Mesenchymal stem cell (in vitro differentiated cells and primary cell): ENCODE measurements at regions not wholly inside any gene's neighbourhood (a gene's known extent, or its start where the extent isn't known, plus 50 kb on each side); places are given as distances from the start of the nearest gene placed in this dataset.

ENCODE experiments used
- DNase-seq: peaks from one replicate; pipeline ENCODE4 v3.0.0-alpha.2; 2013
- H2AFZ ChIP-seq: one replicate; pipeline ENCODE4 v1.6.1; 2013; ENCODE audit warnings: low read depth, mild to moderate bottlenecking, control low read depth, inconsistent platforms, low read length, moderate library complexity
- H2AK5ac ChIP-seq: 2 replicates; pipeline ENCODE4 v1.6.1; 2013; ENCODE audit warnings: low read length, moderate library complexity, mild to moderate bottlenecking, inconsistent platforms; ENCODE audit not compliant: severe bottlenecking
- H2BK120ac ChIP-seq: one replicate; pipeline ENCODE4 v1.6.1; 2013; ENCODE audit warnings: low read depth, mild to moderate bottlenecking, inconsistent platforms, low read length, moderate library complexity
- H2BK12ac ChIP-seq, 2 experiments: one replicate each; pipeline ENCODE4 v1.6.1; 2013; ENCODE audit warnings: inconsistent platforms in 2 of 2, low read length in 2 of 2, mild to moderate bottlenecking in 2 of 2, moderate library complexity in 2 of 2, control low read depth in 1 of 2
- H2BK15ac ChIP-seq: one replicate; pipeline ENCODE4 v1.6.1; 2013; ENCODE audit warnings: mild to moderate bottlenecking, low read depth, inconsistent platforms; ENCODE audit not compliant: poor library complexity, severe bottlenecking
- H2BK5ac ChIP-seq: 2 replicates; pipeline ENCODE4 v1.6.1; 2013; ENCODE audit warnings: low read depth, mild to moderate bottlenecking, low read length, control low read depth, inconsistent platforms; ENCODE audit not compliant: poor library complexity, severe bottlenecking
- H3K14ac ChIP-seq, 2 experiments: one replicate each; pipeline ENCODE4 v1.6.1; 2013; ENCODE audit warnings: inconsistent platforms in 2 of 2, low read length in 2 of 2, control low read depth in 1 of 2, mild to moderate bottlenecking in 1 of 2, moderate library complexity in 1 of 2
- H3K18ac ChIP-seq, 2 experiments: one replicate each; pipeline ENCODE4 v1.6.1; 2013; ENCODE audit warnings: inconsistent platforms in 2 of 2, low read length in 2 of 2, control low read depth in 1 of 2, low read depth in 1 of 2, mild to moderate bottlenecking in 1 of 2
- H3K23ac ChIP-seq, 2 experiments: one replicate each; pipeline ENCODE4 v1.6.1; 2013; ENCODE audit warnings: inconsistent platforms in 2 of 2, low read length in 2 of 2, mild to moderate bottlenecking in 2 of 2, moderate library complexity in 2 of 2, control low read depth in 1 of 2
- H3K27ac ChIP-seq: 2 replicates; pipeline ENCODE4 v1.5.1; 2013; ENCODE audit warnings: mild to moderate bottlenecking, moderate library complexity, low read length, control low read depth, inconsistent platforms; ENCODE audit not compliant: poor library complexity, severe bottlenecking
- H3K27me3 ChIP-seq, 2 experiments: 2 replicates each; pipeline versions ENCODE4 v1.6.1 to v1.7.0; 2013; ENCODE audit warnings: low read length in 2 of 2, mild to moderate bottlenecking in 2 of 2, moderate library complexity in 2 of 2, control low read depth in 1 of 2, inconsistent platforms in 1 of 2; ENCODE audit not compliant: control insufficient read depth in 1 of 2, insufficient read depth in 1 of 2
- H3K36me3 ChIP-seq, 2 experiments: 2 replicates each; pipeline versions ENCODE4 v1.6.1 to v1.7.0; 2013; ENCODE audit warnings: low read length in 2 of 2, control low read depth in 1 of 2, inconsistent platforms in 1 of 2, low read depth in 1 of 2, mild to moderate bottlenecking in 1 of 2; ENCODE audit not compliant: insufficient read depth in 2 of 2, control insufficient read depth in 1 of 2
- H3K4ac ChIP-seq, 2 experiments: one replicate each; pipeline ENCODE4 v1.6.1; 2013; ENCODE audit warnings: inconsistent platforms in 2 of 2, low read length in 2 of 2, mild to moderate bottlenecking in 2 of 2, moderate library complexity in 2 of 2, control low read depth in 1 of 2, low read depth in 1 of 2
- H3K4me1 ChIP-seq: 2 replicates; pipeline ENCODE4 v1.6.1; 2013; ENCODE audit warnings: low read depth, low read length, control low read depth; ENCODE audit not compliant: control insufficient read depth, insufficient read depth
- H3K4me2 ChIP-seq: 2 replicates; pipeline ENCODE4 v1.6.1; 2013; ENCODE audit warnings: low read length, mild to moderate bottlenecking, inconsistent platforms; ENCODE audit not compliant: poor library complexity, severe bottlenecking
- H3K4me3 ChIP-seq, 2 experiments: 2 replicates each; pipeline versions ENCODE4 v1.5.1 to v1.7.0; 2013; ENCODE audit warnings: low read length in 2 of 2, mild to moderate bottlenecking in 2 of 2, control low read depth in 1 of 2, low read depth in 1 of 2; ENCODE audit not compliant: insufficient read depth in 1 of 2
- H3K79me1 ChIP-seq: replicated peaks from 2 replicates; pipeline ENCODE4 v1.6.1; 2013; ENCODE audit warnings: mild to moderate bottlenecking, control low read depth, low read length, inconsistent platforms; ENCODE audit not compliant: poor library complexity, severe bottlenecking
- H3K9ac ChIP-seq: 2 replicates; pipeline ENCODE4 v1.7.0; 2013; ENCODE audit warnings: mild to moderate bottlenecking, low read length, moderate library complexity
- H3K9me3 ChIP-seq: 2 replicates; pipeline ENCODE4 v1.7.0; 2013; ENCODE audit warnings: mild to moderate bottlenecking, low read length; ENCODE audit not compliant: control insufficient read depth
- H4K8ac ChIP-seq: one replicate; pipeline ENCODE4 v1.6.1; 2013; ENCODE audit warnings: inconsistent platforms, mild to moderate bottlenecking, low read length, moderate library complexity
- H4K91ac ChIP-seq: one replicate; pipeline ENCODE4 v1.6.1; 2013; ENCODE audit warnings: mild to moderate bottlenecking, low read length, inconsistent platforms
- WGBS: methylation state at CpG from one replicate; pipeline ENCODE4 v1.1.7; 2013; ENCODE audit warnings: mixed read lengths; 5-methylcytosine and 5-hydroxymethylcytosine counted together

DNA sequence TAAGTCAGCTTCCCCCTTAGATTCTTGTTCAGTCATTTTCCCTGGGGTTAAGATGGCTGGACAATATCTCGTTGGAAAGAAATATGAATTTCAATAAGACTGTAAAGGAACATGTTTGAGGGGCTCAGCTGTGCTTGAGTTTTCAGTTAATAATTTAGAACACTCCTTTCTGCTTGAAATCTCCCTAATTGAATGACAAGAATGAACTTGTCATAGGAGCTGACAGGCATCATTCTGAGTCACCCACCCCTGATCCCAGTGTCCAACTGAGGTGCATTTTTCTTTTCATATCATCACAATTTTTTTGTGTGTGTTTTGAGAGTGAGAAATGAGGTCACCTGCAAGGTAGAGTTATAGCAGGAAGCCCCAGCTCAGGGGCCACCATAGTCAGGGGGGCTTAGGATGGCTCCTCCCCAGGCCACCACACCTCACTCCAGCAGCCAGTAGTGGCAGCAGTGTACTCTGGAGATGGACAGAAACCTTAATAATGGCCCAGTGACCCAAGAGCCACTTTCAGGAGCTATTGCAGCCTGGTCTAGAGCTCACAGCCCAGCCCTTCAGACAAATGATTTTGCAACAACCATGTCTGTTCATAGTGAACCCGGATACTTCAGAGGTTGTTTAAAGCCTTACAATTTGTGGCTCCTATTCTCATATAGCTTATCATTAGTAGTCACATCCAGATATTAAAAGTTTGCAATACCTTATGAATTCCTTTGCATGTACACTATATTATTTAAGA lies 174.5 kb downstream of the MAIP1 start:
- 100% methylated on average over 1 of the region's 2 CpGs for WGBS
- no peak overlapping the region for H3K27ac ChIP-seq

DNA sequence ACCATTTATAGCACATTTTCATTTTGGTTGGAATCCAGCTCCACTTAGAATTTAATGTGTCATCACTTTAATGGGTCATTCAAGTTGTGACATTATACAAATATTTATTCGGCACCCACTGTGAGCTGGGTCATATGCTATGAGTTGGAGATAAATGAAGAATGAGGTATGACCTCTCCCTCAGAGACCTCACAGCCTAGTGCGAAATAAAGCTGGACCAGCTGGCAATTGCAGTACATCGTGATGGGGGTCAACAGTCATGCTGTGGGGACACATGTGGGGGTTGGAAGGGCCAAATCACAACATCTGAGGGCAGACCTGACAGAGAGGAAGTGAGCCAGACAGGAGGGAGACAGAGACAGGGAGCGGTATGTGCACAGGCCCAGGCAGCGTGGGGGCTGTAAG lies 175.4 kb downstream of the MAIP1 start:
- H2BK120ac ChIP-seq, result no peak overlapping the region
- H3K4ac ChIP-seq, result no peak overlapping the region
- peaks cover 5% of the 10 kb centered on the region for H3K9me3 ChIP-seq
- 43% methylated on average over 5 of the region's 5 CpGs for WGBS
- peak overlapping the region in 1 of 2 experiments; percentile 77 for H2BK12ac ChIP-seq
- H3K14ac ChIP-seq, result peak overlapping the region in 1 of 2 experiments; percentile 18
- H3K9ac ChIP-seq, result no peak overlapping the region
- H3K36me3 ChIP-seq, result no peaks in the 10 kb centered on the region
- H2AK5ac ChIP-seq, result no peak overlapping the region
- no peak overlapping the region for H3K4me2 ChIP-seq
- no peaks in the 10 kb centered on the region for H3K79me1 ChIP-seq
- H3K18ac ChIP-seq, result peak overlapping the region in 1 of 2 experiments; percentile 16
- no peak overlapping the region for H3K27ac ChIP-seq
- no peak overlapping the region for H4K8ac ChIP-seq
- no peak overlapping the region for H4K91ac ChIP-seq
- peaks cover 10% of the 10 kb centered on the region for H3K4me1 ChIP-seq
- no peaks in the 10 kb centered on the region for H3K27me3 ChIP-seq
- no peak overlapping the region for H3K4me3 ChIP-seq
- H2AFZ ChIP-seq, result no peak overlapping the region
- no peak for DNase-seq
- no peak overlapping the region for H2BK15ac ChIP-seq
- no peak overlapping the region for H3K23ac ChIP-seq
- H2BK5ac ChIP-seq, result no peak overlapping the region

More for the DNA sequence above, 174.5 kb downstream of the MAIP1 start:
- H3K36me3 ChIP-seq, result no peaks in the 10 kb centered on the region
- H3K9me3 ChIP-seq, result peaks cover under 1% of the 10 kb centered on the region
- H3K4me3 ChIP-seq, result no peak overlapping the region
- no peaks in the 10 kb centered on the region for H3K79me1 ChIP-seq
- H3K4ac ChIP-seq, result no peak overlapping the region
- no peak overlapping the region for H2BK12ac ChIP-seq
- no peak overlapping the region for H3K23ac ChIP-seq
- no peak for DNase-seq
- H3K27me3 ChIP-seq, result no peaks in the 10 kb centered on the region
- H3K4me1 ChIP-seq, result peaks cover 15% of the 10 kb centered on the region
- no peak overlapping the region for H2BK15ac ChIP-seq
- H2AFZ ChIP-seq, result no peak overlapping the region
- no peak overlapping the region for H3K14ac ChIP-seq
- no peak overlapping the region for H3K4me2 ChIP-seq
- peak overlapping the region; percentile 73 for H2AK5ac ChIP-seq
- H2BK120ac ChIP-seq, result no peak overlapping the region
- no peak overlapping the region for H3K18ac ChIP-seq
- H3K9ac ChIP-seq, result no peak overlapping the region
- no peak overlapping the region for H4K91ac ChIP-seq
- H4K8ac ChIP-seq, result no peak overlapping the region
- no peak overlapping the region for H2BK5ac ChIP-seq

DNA sequence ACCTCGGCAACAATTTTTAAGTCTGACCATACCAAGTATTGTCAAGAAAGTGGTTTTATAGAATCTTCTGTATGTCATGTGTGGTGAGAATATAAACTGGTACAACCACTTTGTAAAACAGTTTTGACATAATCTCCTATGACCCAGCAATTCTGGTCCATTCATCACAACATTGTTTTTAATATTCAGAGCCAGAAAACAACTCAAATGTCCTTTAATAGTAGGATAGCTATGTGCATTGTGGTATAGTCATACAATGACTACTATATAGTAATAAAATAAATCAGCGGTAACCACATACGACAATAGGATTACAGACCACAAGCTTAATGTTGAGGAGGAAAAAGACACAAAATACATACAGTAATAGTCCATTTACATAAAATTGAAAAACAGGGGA lies 175.2 kb upstream of the SPATS2L start:
- Histone ChIP-seq H3K14ac (no peak overlapping the region), H2BK120ac (no peak overlapping the region), H2BK5ac (no peak overlapping the region), H4K91ac (no peak overlapping the region), H2BK12ac (no peak overlapping the region), H2AFZ (no peak overlapping the region), H3K27me3 (no peaks in the 10 kb centered on the region), H3K4me3 (no peak overlapping the region), H2BK15ac (no peak overlapping the region), H3K27ac (no peak overlapping the region), H3K9me3 (peaks cover 5% of the 10 kb centered on the region), H3K4ac (no peak overlapping the region), H3K4me1 (peaks cover 7% of the 10 kb centered on the region), H4K8ac (no peak overlapping the region), H2AK5ac (no peak overlapping the region), H3K36me3 (no peaks in the 10 kb centered on the region), H3K9ac (no peak overlapping the region), H3K79me1 (no peaks in the 10 kb centered on the region), H3K18ac (no peak overlapping the region), H3K4me2 (no peak overlapping the region), H3K23ac (no peak overlapping the region)
- no CpG with 5 or more reads among the region's 3 CpGs for WGBS
- DNase-seq, result no peak

GRCh38 chr2:200135082-200135481 lies 171.4 kb upstream of the SPATS2L start:
- Histone ChIP-seq H3K27ac (no peak overlapping the region), H3K4me1 (peaks cover 5% of the 10 kb centered on the region), H3K4me2 (no peak overlapping the region), H4K91ac (no peak overlapping the region), H2BK15ac (no peak overlapping the region), H3K27me3 (no peaks in the 10 kb centered on the region), H4K8ac (no peak overlapping the region), H2BK12ac (no peak overlapping the region), H3K79me1 (no peaks in the 10 kb centered on the region), H3K9me3 (peaks cover 5% of the 10 kb centered on the region), H3K18ac (no peak overlapping the region), H3K9ac (no peak overlapping the region), H3K4ac (no peak overlapping the region), H2AK5ac (no peak overlapping the region), H2BK5ac (no peak overlapping the region), H3K14ac (no peak overlapping the region), H2AFZ (no peak overlapping the region), H3K36me3 (no peaks in the 10 kb centered on the region), H2BK120ac (no peak overlapping the region), H3K4me3 (no peak overlapping the region), H3K23ac (no peak overlapping the region)
- WGBS, result 100% methylated on average over 2 of the region's 3 CpGs
- no peak for DNase-seq
